ENCODE measurements at regions not wholly inside any gene's neighbourhood (a gene's known extent, or its start where the extent isn't known, plus 50 kb on each side); places are given as distances from the start of the nearest gene placed in this dataset.
A peak's percentile ranks its signal among the peaks of the same experiment; 100 is the strongest.

DNA sequence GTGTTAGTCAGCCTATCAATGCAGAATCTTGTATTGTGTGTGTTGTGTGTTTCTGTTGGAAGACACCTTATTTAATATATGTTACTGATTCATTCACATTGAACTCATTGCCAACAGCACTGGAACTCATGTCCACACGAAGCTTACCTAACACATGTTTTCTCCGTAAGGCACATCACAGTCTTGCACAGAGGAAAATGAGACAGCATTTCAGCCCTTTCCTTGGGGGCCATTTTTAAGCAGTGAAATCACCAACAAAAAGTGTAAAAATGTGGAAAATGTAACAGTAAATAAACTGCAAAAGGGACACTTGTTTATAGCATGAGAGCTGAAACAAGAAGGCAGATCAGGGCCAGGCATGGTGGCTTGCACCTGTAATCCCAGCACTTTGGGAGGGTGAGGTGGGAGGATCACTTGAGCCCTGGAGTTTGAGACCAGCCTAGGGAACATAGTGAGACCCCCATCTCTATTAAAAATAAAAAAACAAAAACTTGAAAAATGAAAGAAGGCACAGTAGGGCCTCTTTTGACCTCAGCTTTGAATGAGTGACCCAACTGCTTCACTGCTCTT is 306.0 kb downstream of the MYCN start:
- H3K27me3 ChIP-seq (ENCODE audit: control insufficient read depth, insufficient read depth, low read length): peaks cover 34% of the 10 kb centered on the region
- no peak for DNase-seq (ENCODE audit: low read depth)
- H3K4me3 ChIP-seq (ENCODE audit: low read depth, low read length): no peak overlapping the region
- FAIRE-seq: no peak
- H3K36me3 ChIP-seq (ENCODE audit: control insufficient read depth, insufficient read depth, low read length): no peaks in the 10 kb centered on the region
- TF ChIP-seq, protein P1, sequence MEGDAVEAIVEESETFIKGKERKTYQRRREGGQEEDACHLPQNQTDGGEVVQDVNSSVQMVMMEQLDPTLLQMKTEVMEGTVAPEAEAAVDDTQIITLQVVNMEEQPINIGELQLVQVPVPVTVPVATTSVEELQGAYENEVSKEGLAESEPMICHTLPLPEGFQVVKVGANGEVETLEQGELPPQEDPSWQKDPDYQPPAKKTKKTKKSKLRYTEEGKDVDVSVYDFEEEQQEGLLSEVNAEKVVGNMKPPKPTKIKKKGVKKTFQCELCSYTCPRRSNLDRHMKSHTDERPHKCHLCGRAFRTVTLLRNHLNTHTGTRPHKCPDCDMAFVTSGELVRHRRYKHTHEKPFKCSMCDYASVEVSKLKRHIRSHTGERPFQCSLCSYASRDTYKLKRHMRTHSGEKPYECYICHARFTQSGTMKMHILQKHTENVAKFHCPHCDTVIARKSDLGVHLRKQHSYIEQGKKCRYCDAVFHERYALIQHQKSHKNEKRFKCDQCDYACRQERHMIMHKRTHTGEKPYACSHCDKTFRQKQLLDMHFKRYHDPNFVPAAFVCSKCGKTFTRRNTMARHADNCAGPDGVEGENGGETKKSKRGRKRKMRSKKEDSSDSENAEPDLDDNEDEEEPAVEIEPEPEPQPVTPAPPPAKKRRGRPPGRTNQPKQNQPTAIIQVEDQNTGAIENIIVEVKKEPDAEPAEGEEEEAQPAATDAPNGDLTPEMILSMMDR (IDR thresholded peaks at IDR 0.05; ENCODE audit: insufficient read depth, low read length, severe bottlenecking): no peak

DNA sequence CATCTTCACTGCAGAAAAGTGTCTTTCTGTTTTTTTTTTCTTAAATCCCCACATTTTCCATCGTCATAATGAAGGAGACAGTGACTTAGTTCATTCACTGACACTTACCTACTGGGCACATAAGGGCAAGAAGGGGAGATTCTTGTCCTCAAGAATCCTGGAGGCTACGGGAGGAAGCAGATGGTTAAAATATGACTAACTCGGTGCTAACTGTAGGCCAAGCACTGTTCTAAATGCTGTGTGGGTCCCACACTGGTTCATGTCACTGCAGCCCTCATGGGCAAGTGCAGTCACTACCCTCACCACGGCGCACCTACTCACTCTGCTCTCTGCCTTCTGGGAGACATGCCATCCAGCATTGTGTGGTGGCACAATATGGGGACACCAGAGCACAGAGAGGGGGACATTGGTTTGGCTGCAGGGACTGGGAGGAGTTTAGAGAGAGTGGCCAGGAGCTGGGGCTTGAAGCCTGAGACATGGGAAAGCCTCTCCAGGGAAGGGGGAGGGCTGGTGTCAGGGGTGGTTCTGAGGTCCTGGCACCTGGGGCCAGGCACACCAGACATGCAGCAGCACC is 305.2 kb downstream of the MYCN start:
- TF ChIP-seq, protein P1 (IDR thresholded peaks at IDR 0.05; ENCODE audit: insufficient read depth, low read length, severe bottlenecking): no peak
- FAIRE-seq (no peak), DNase-seq (ENCODE audit: low read depth) (no peak)
- H3K4me3 ChIP-seq (ENCODE audit: low read depth, low read length): no peak overlapping the region
- peaks cover 34% of the 10 kb centered on the region for H3K27me3 ChIP-seq (ENCODE audit: control insufficient read depth, insufficient read depth, low read length)
- no peaks in the 10 kb centered on the region for H3K36me3 ChIP-seq (ENCODE audit: control insufficient read depth, insufficient read depth, low read length)

DNA sequence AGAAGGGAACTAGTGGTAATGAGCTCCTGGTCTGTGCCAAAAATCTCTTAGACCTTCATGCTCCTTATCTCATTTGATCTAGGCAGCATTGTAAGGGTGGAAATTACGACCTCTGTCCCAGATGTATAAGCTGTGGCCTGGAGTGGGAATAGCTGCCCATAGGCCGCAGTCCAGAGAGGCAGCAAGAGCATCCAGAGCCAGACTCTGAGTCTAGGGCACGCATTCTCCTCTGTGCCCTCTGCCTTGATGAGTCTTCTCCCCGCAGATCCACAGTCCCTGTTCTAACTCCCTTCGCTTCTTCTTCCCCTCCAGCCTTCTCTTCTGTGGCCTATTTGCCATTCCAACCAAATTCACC is 304.6 kb downstream of the MYCN start:
- H3K27me3 ChIP-seq (ENCODE audit: control insufficient read depth, insufficient read depth, low read length): peaks cover 34% of the 10 kb centered on the region
- H3K4me3 ChIP-seq (ENCODE audit: low read depth, low read length): no peak overlapping the region
- no peaks in the 10 kb centered on the region for H3K36me3 ChIP-seq (ENCODE audit: control insufficient read depth, insufficient read depth, low read length)
- no peak for DNase-seq (ENCODE audit: low read depth)
- TF ChIP-seq, protein P1 (IDR thresholded peaks at IDR 0.05; ENCODE audit: insufficient read depth, low read length, severe bottlenecking): no peak
- FAIRE-seq: no peak

DNA sequence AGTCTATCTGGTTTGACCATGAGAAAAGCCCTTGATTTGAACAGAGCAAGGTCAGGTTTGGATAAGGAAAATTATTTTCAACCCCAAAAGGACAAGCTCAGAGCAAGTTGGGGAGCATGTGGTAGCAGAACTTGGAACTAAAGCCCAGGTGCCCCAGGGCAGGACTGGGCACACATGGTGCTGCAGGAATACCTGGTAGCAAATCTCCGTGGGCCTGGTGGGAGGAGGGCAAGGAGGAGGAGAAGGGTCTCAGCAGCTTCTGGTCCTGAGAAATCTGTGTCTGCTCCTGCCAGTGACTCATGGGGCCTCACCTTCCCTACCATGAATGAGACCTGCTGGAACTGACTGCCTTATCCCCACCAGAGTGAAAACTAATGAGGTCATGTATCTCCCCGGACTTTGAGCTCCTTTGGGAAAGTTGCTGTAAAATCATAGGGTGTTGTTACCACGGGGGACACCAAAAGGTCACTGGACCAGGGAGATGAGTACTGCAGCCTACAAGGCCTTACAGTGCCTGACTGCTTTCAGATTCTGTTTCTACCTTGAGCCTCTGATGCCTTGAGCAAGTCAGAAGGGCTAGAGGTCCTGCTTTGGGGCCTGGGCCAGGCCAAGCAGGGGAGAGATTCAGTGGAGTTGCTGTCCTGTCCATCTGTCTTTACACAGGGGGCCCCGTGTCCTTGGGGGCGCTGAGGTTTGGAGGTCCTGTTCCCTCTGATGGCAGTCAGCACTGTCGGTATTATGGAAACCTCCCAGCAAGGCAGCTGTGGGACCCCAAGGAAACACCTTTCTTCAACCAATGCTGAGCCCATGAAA is 304.0 kb downstream of the MYCN start:
- TF ChIP-seq, protein P1 (IDR thresholded peaks at IDR 0.05; ENCODE audit: insufficient read depth, low read length, severe bottlenecking): no peak
- no peaks in the 10 kb centered on the region for H3K36me3 ChIP-seq (ENCODE audit: control insufficient read depth, insufficient read depth, low read length)
- H3K27me3 ChIP-seq (ENCODE audit: control insufficient read depth, insufficient read depth, low read length): peaks cover 36% of the 10 kb centered on the region
- FAIRE-seq: no peak
- DNase-seq (ENCODE audit: low read depth): no peak
- no peak overlapping the region for H3K4me3 ChIP-seq (ENCODE audit: low read depth, low read length)

DNA sequence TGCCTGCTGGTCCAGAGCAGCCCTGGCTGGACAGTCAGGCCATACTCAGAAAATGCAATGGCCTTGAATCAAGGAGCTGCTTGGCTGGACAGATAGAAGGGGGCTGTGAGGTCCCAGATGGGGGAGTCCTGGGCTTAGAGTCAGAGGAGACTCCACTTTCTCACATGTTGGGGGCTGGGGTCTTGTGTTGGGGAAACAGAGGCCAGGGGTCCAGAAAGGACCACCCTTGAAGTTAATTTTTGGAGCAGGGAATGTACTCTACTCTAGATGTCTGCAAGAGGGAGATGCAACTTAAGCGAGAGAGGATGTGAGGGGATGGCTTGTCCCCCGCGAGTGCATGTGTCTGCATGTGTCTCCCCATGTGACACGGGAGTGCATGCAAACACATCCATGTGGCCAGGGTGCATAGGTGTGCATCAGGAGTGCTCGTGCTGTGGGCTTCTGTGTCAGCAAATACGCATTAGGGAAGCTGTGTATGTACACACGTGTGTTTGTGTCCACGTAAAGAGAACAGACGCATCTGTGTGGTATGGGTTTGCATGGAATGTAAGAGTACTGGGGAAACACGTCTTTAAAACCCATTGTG is 303.2 kb downstream of the MYCN start:
- H3K27me3 ChIP-seq (ENCODE audit: control insufficient read depth, insufficient read depth, low read length): peaks cover 30% of the 10 kb centered on the region
- FAIRE-seq (peak; percentile 18), DNase-seq (ENCODE audit: low read depth) (no peak)
- H3K4me3 ChIP-seq (ENCODE audit: low read depth, low read length): no peak overlapping the region
- H3K36me3 ChIP-seq (ENCODE audit: control insufficient read depth, insufficient read depth, low read length): no peaks in the 10 kb centered on the region
- TF ChIP-seq, protein P1 (IDR thresholded peaks at IDR 0.05; ENCODE audit: insufficient read depth, low read length, severe bottlenecking): no peak
